SK-N-SH treated with all-trans-retinoic acid at 6 μM for 48 hours (cell line): ENCODE measurements at regions not wholly inside any gene's neighbourhood (a gene's known extent, or its start where the extent isn't known, plus 50 kb on each side); places are given as distances from the start of the nearest gene placed in this dataset.
"Not testable (repeated sequence)": the region's sequence is repeated elsewhere in the genome, so short reads cannot be mapped to it uniquely, and the experiment has no call there.

ENCODE experiments used
- ATAC-seq: fragments of 200-7000 bp; cut with Tn5 transposase; 3 replicates; pipeline ENCODE4 v1.9.1; 2020; ENCODE audit warnings: mild to moderate bottlenecking, moderate library complexity
- ARNTL ChIP-seq: fragments of 450-650 bp; formaldehyde crosslinking; IDR thresholded peaks from 2 replicates; pipeline ENCODE4 v1.5.0; 2020; ENCODE audit warnings: low read depth, mild to moderate bottlenecking, moderate library complexity, borderline replicate concordance
- CREB5 ChIP-seq: fragments of 250-450 bp; sonication (Bioruptor Pico); IDR thresholded peaks from 2 replicates; pipeline ENCODE4 v1.5.1; 2020; ENCODE audit warnings: low read depth, mild to moderate bottlenecking, moderate library complexity
- GLIS3 ChIP-seq: fragments of 250-450 bp; sonication (Bioruptor Pico); IDR thresholded peaks from 2 replicates; pipeline ENCODE4 v1.5.0; 2020; ENCODE audit warnings: mild to moderate bottlenecking, moderate library complexity
- PATZ1 ChIP-seq: fragments of 250-450 bp; sonication (Bioruptor Pico); IDR thresholded peaks from 2 replicates; pipeline ENCODE4 v1.8.0; 2020; ENCODE audit warnings: mild to moderate bottlenecking, moderate library complexity, borderline replicate concordance
- POU6F1 ChIP-seq: fragments of 250-450 bp; sonication (Bioruptor Pico); IDR thresholded peaks from 2 replicates; pipeline ENCODE4 v1.8.0; 2021; ENCODE audit warnings: low read depth, mild to moderate bottlenecking, moderate library complexity, borderline replicate concordance
- PPARA ChIP-seq: fragments of 250-450 bp; sonication (Bioruptor Pico); IDR thresholded peaks from 2 replicates; pipeline ENCODE4 v1.5.0; 2020; ENCODE audit warnings: mild to moderate bottlenecking, borderline replicate concordance
- TCF4 ChIP-seq: fragments of 250-450 bp; sonication (Bioruptor Pico); IDR thresholded peaks from 2 replicates; pipeline ENCODE4 v1.8.0; 2021; ENCODE audit warnings: mild to moderate bottlenecking, moderate library complexity, borderline replicate concordance
- TOX ChIP-seq: fragments of 250-450 bp; sonication (Bioruptor Pico); IDR thresholded peaks from 2 replicates; pipeline ENCODE4 v1.8.0; 2021; ENCODE audit warnings: mild to moderate bottlenecking, moderate library complexity, borderline replicate concordance
- ZC3H10 ChIP-seq: fragments of 250-450 bp; sonication (Bioruptor Pico); IDR thresholded peaks from 2 replicates; pipeline ENCODE4 v1.5.1; 2021; ENCODE audit warnings: mild to moderate bottlenecking, moderate library complexity
- ZFP3 ChIP-seq: fragments of 250-450 bp; sonication (Bioruptor Pico); IDR thresholded peaks from 2 replicates; pipeline ENCODE4 v1.5.0; 2020; ENCODE audit warnings: mild to moderate bottlenecking, moderate library complexity
- ZNF70 ChIP-seq: fragments of 450-650 bp; formaldehyde crosslinking; IDR thresholded peaks from 2 replicates; pipeline ENCODE4 v1.5.0; 2020; ENCODE audit warnings: mild to moderate bottlenecking, moderate library complexity
- ZNF8 ChIP-seq: fragments of 450-650 bp; formaldehyde crosslinking; IDR thresholded peaks from 2 replicates; pipeline ENCODE4 v1.5.0; 2020; ENCODE audit warnings: mild to moderate bottlenecking, moderate library complexity
- TF ChIP-seq, protein P1 (sequence below): fragments of 250-450 bp; sonication (Bioruptor Pico); IDR thresholded peaks from 2 replicates; pipeline ENCODE4 v1.5.1; 2021; ENCODE audit warnings: mild to moderate bottlenecking, moderate library complexity

GRCh38 chr6:169858935-169859351, 107.5 kb downstream of the ERMARD start:
- ATAC-seq = no peak
- TF ChIP-seq TOX (CRISPR knock-in tag) = no peak
- no peak for TF ChIP-seq ARNTL (CRISPR knock-in tag)
- TF ChIP-seq, all 23 proteins: peak for 0

DNA sequence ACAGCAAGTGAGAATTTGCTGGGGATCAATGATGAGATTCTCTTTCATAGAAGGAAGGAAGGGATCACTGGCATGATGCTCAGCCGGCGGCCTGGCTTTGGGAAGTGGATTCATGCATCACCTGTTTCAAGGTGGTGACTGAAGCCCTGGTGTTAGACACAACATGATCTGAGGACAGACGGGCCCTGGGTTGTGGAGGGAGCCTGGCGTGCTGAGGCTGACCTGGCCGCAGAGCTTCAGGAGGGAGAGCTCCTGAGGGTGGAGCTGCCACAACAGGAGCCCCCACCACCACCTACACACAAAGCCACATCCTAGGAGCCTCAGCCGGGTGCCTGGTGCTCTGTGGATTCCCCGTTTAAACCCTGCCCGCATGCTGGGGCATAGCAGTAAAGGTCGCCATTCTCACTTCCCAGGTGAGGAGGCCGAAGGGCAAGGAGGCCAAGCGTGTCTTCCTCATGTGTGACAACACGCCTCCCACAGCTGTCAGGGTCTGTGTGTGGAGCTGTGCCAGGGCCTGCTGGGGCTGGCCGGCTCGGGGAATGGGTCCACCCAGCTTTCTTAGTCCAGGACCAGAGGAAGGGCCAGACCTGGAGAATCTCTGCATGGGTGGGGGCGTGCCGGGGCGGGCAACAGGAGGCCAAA, 107.0 kb downstream of the ERMARD start:
- ATAC-seq = no peak
- TF ChIP-seq PATZ1 (CRISPR knock-in tag) = no peak

DNA sequence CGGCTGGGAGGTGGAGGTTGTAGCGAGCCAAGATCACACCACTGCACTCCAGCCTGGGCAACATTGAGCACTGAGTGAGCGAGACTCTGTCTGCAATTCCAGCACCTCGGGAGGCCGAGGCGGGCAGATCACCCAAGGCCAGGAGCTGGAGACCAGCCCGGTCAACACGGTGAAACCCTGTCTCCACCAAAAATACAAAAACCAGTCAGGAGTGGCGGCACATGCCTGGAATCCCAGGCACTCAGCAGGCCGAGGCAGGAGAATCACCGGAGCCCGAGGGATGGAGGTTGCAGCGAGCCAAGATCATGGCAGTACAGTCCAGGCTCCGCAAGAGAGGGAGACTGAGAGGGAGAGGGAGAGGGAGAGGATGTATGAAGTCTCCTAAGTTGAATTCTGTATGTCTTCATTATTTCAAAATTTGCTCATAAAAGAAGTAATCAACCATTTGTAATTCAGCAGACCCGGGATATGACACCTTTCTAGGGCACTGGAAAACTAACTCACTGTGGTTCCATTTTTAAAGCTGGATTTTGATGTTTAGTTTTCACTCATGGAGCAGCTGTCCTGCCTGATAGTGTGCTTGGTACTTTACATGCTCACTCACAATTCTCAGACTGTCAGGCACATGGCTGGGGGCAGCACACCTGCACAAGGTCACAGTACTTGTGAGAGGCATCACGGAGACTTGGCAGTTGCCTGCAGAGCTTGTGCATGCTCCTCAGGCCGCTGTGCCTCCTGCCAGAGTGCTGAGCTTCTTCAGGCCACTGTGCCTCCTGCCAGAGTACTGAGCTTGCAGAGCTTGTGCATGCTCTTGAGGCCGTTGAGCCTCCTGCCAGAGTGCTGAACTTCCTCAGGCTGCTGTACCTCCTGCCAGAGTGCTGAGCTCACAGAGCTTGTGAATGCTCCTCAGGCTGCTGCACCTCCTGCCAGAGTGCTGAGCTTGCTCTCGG, 106.2 kb downstream of the ERMARD start:
- no peak for ATAC-seq
- no peak for TF ChIP-seq ZC3H10 (CRISPR knock-in tag)
- TF ChIP-seq CREB5 (CRISPR knock-in tag) = no peak
- TF ChIP-seq ZFP3 (CRISPR knock-in tag) = no peak
- TF ChIP-seq TCF4 = no peak
- no peak for TF ChIP-seq PPARA
- TF ChIP-seq ARNTL (CRISPR knock-in tag) = no peak
- no peak for TF ChIP-seq POU6F1 (CRISPR knock-in tag)
- no peak for TF ChIP-seq ZNF8

GRCh38 chr6:169856442-169857342, 105.3 kb downstream of the ERMARD start:
- not testable (repeated sequence) for ATAC-seq

DNA sequence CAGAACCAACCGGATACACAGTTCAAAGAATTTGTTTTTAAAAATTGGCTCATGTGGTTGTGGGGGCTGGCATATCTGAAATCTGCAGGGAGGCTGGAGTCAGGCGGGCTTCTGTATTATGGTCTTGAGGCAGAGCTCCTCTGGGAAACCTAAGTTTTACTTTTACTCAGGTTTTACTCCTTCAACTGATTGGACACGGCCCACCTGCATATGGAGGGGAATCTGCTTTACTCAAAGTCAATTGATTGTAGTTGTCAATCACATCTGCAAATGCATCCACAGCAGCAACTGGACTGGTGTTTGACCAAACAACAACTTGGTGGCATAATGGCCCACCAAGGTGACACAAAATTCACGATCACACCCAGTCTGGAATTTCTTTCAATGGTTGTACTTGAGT, 103.4 kb downstream of the ERMARD start:
- no peak for ATAC-seq
- TF ChIP-seq GLIS3 (CRISPR knock-in tag) (no peak), POU6F1 (CRISPR knock-in tag) (no peak), CREB5 (CRISPR knock-in tag) (no peak), ZC3H10 (CRISPR knock-in tag) (no peak), ZNF70 (no peak)
- TF ChIP-seq, protein P1, sequence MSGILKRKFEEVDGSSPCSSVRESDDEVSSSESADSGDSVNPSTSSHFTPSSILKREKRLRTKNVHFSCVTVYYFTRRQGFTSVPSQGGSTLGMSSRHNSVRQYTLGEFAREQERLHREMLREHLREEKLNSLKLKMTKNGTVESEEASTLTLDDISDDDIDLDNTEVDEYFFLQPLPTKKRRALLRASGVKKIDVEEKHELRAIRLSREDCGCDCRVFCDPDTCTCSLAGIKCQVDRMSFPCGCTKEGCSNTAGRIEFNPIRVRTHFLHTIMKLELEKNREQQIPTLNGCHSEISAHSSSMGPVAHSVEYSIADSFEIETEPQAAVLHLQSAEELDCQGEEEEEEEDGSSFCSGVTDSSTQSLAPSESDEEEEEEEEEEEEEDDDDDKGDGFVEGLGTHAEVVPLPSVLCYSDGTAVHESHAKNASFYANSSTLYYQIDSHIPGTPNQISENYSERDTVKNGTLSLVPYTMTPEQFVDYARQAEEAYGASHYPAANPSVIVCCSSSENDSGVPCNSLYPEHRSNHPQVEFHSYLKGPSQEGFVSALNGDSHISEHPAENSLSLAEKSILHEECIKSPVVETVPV = no peak
